GM12878 (cell line): ENCODE measurements at regions not wholly inside any gene's neighbourhood (a gene's known extent, or its start where the extent isn't known, plus 50 kb on each side); places are given as distances from the start of the nearest gene placed in this dataset.

ENCODE experiments used
- CBX3 ChIP-seq: fragments of 200-600 bp; sonication (generic); IDR thresholded peaks from 2 replicates; pipeline ENCODE4 v1.6.1; 2016; ENCODE audit warnings: low read depth, borderline replicate concordance
- CUX1 ChIP-seq: IDR thresholded peaks from 2 replicates; pipeline ENCODE4 v1.6.1; 2012; ENCODE audit warnings: improper control_type of control experiment, low read depth, low read length; ENCODE audit not compliant: insufficient replicate concordance
- FOXM1 ChIP-seq: IDR thresholded peaks from 2 replicates; pipeline ENCODE4 v1.6.1; 2012; ENCODE audit warnings: low read depth, mild to moderate bottlenecking, inconsistent platforms, low read length, moderate library complexity
- HDAC6 ChIP-seq: fragments of 200-600 bp; sonication (generic); IDR thresholded peaks from one replicate; pipeline ENCODE4 v1.8.0; 2017; ENCODE audit warnings: antibody characterized with exemption; ENCODE audit not compliant: unreplicated experiment
- IKZF2 ChIP-seq, 2 experiments: fragments of 450-650 bp; IDR thresholded peaks; 2 replicates each; pipeline ENCODE4 v1.6.1; 2017; ENCODE audit warnings: mild to moderate bottlenecking in 2 of 2, moderate library complexity in 2 of 2
- MEF2A ChIP-seq: IDR thresholded peaks from 2 replicates; pipeline ENCODE4 v1.6.1; 2011; ENCODE audit warnings: low read depth, mild to moderate bottlenecking, low read length, moderate library complexity; ENCODE audit not compliant: insufficient read depth
- POLR2A ChIP-seq: IDR thresholded peaks from 2 replicates; pipeline ENCODE4 v1.6.1; 2011; ENCODE audit warnings: low read depth, mild to moderate bottlenecking, low read length
- POLR2AphosphoS5 ChIP-seq: IDR thresholded peaks from 2 replicates; pipeline ENCODE4 v1.6.1; 2011; ENCODE audit warnings: mild to moderate bottlenecking, low read length, inconsistent platforms
- TBL1XR1 ChIP-seq: IDR thresholded peaks from 2 replicates; pipeline ENCODE4 v1.6.1; 2012; ENCODE audit warnings: low read depth, low read length, improper control_type of control experiment
- WRNIP1 ChIP-seq: IDR thresholded peaks from 2 replicates; pipeline ENCODE4 v1.6.1; 2011; ENCODE audit warnings: low read depth, low read length, improper control_type of control experiment, borderline replicate concordance
- ZNF207 ChIP-seq: fragments of 450-650 bp; IDR thresholded peaks from 2 replicates; pipeline ENCODE4 v1.6.1; 2014; ENCODE audit warnings: antibody characterized with exemption, mild to moderate bottlenecking, borderline replicate concordance
- ZNF274 ChIP-seq: IDR thresholded peaks from one replicate; pipeline ENCODE4 v1.8.0; 2011; ENCODE audit not compliant: insufficient read length, insufficient read depth
- ZZZ3 ChIP-seq: IDR thresholded peaks from 2 replicates; pipeline ENCODE4 v1.6.1; 2011; ENCODE audit warnings: low read depth; ENCODE audit not compliant: control insufficient read depth, insufficient read length

GRCh38 chr10:6649903-6650302, 69.8 kb upstream of the PRKCQ start (continued):
- no peak for TF ChIP-seq HDAC6
- no peak for TF ChIP-seq IKZF2 (IDR thresholded peaks at IDR 0.05)
- no peak for TF ChIP-seq CUX1
- no peak for TF ChIP-seq POLR2AphosphoS5
- no peak for TF ChIP-seq POLR2A
- no peak for TF ChIP-seq FOXM1
- no peak for TF ChIP-seq CBX3
- no peak for TF ChIP-seq ZZZ3
- TF ChIP-seq MEF2A, result no peak
- no peak for TF ChIP-seq ZNF274
- no peak for TF ChIP-seq ZNF207
- TF ChIP-seq WRNIP1, result no peak
- TF ChIP-seq TBL1XR1, result no peak
